HuH-7 (cell line): ENCODE measurements at regions not wholly inside any gene's neighbourhood (a gene's known extent, or its start where the extent isn't known, plus 50 kb on each side); places are given as distances from the start of the nearest gene placed in this dataset.

Source experiments
- DNase-seq: peaks from one replicate; pipeline ENCODE4 v3.0.0; 2011; ENCODE audit warnings: low spot score

GRCh38 chr2:196361606-196362326, 190.4 kb upstream of the STK17B start:
- no peak for DNase-seq

- no peak for DNase-seq
Observed at GRCh38 chr2:196362973-196363549, 191.7 kb upstream of the STK17B start.

GRCh38 chr2:196365145-196365544, 193.8 kb upstream of the STK17B start:
- no peak for DNase-seq

- DNase-seq: no peak
Observed at GRCh38 chr2:196365923-196366322, 194.5 kb upstream of the STK17B start.

GRCh38 chr2:196367633-196368032, 196.3 kb upstream of the STK17B start:
- DNase-seq: no peak

- DNase-seq: no peak
Observed at GRCh38 chr2:196368546-196369225, 197.3 kb upstream of the STK17B start.

- no peak for DNase-seq
Observed at GRCh38 chr2:196369967-196370366, 198.6 kb upstream of the STK17B start.

GRCh38 chr2:196370381-196370780, 199.0 kb upstream of the STK17B start:
- DNase-seq: no peak

GRCh38 chr2:196372276-196372809, 201.0 kb upstream of the STK17B start:
- DNase-seq: no peak

- no peak for DNase-seq
Observed at GRCh38 chr2:196372811-196373664, 201.7 kb upstream of the STK17B start.

- no peak for DNase-seq
Observed at GRCh38 chr2:196376984-196377877, 205.9 kb upstream of the STK17B start.

- no peak for DNase-seq
Observed at GRCh38 chr2:196379600-196379999, 208.2 kb upstream of the STK17B start.

- DNase-seq: no peak
Observed at GRCh38 chr2:196380098-196380497, 208.7 kb upstream of the STK17B start.

- DNase-seq: no peak
Observed at GRCh38 chr2:196380575-196380974, 209.2 kb upstream of the STK17B start.

GRCh38 chr2:196381464-196381863, 210.1 kb upstream of the STK17B start:
- no peak for DNase-seq

GRCh38 chr2:196383799-196384198, 212.4 kb upstream of the STK17B start:
- DNase-seq: no peak

- no peak for DNase-seq
Observed at GRCh38 chr2:196384729-196385128, 213.4 kb upstream of the STK17B start.

- no peak for DNase-seq
Observed at GRCh38 chr2:196389670-196390069, 218.3 kb upstream of the STK17B start.

- no peak for DNase-seq
Observed at GRCh38 chr2:196390243-196391148, 219.1 kb upstream of the STK17B start.

GRCh38 chr2:196391149-196391479, 219.7 kb upstream of the STK17B start:
- DNase-seq: no peak
